HEK293 (cell line): ENCODE measurements at regions not wholly inside any gene's neighbourhood (a gene's known extent, or its start where the extent isn't known, plus 50 kb on each side); places are given as distances from the start of the nearest gene placed in this dataset.
A peak's percentile ranks its signal among the peaks of the same experiment; 100 is the strongest.

Experiments
- CTCF ChIA-PET: fragments of 350-600 bp; formaldehyde crosslinking; extraction: SDS; loops from one replicate; lab custom pipeline; 2021; ENCODE audit warnings: antibody characterized with exemption; lab: Yijun Ruan, JAX
- POLR2A ChIA-PET: fragments of 300-600 bp; formaldehyde crosslinking; extraction: SDS; loops from one replicate; lab custom pipeline; 2020; ENCODE audit warnings: antibody characterized with exemption, inconsistent platforms; lab: Yijun Ruan, JAX
- H3K27ac ChIP-seq: fragments of 200-500 bp; sonication (Bioruptor generic); 2 replicates; pipeline ENCODE4 v1.5.1; 2014; ENCODE audit warnings: low read depth, low read length, control low read depth, inconsistent platforms; ENCODE audit errors: extremely low read depth
- H3K36me3 ChIP-seq, 2 experiments: fragments of 200-500 bp in 1 of 2; sonication (Bioruptor generic) in 1 of 2; 1 replicate in 1 of 2; 2 replicates in 1 of 2; pipeline ENCODE4 v1.5.1; 2014 to 2017; ENCODE audit warnings: inconsistent platforms in 2 of 2, low read length in 2 of 2; ENCODE audit not compliant: control insufficient read depth in 2 of 2, insufficient read depth in 1 of 2
- H3K4me1 ChIP-seq: fragments of 200-500 bp; sonication (Bioruptor generic); 2 replicates; pipeline ENCODE4 v1.5.1; 2014; ENCODE audit warnings: mild to moderate bottlenecking, low read length, inconsistent platforms; ENCODE audit not compliant: control insufficient read depth, insufficient read depth
- H3K4me3 ChIP-seq: 2 replicates; pipeline ENCODE4 v1.5.1; 2011; ENCODE audit warnings: low read depth, mild to moderate bottlenecking, control low read depth, low read length, moderate library complexity
- H3K9me3 ChIP-seq: fragments of 200-500 bp; sonication (Bioruptor generic); 2 replicates; pipeline ENCODE4 v1.5.1; 2014; ENCODE audit warnings: low read depth, low read length, inconsistent platforms; ENCODE audit not compliant: control insufficient read depth, insufficient read depth
- GLIS2 ChIP-seq: fragments of 450-650 bp; formaldehyde crosslinking; IDR thresholded peaks from 2 replicates; pipeline ENCODE4 v1.5.1; 2016; ENCODE audit warnings: missing biosample characterization, missing genetic modification characterization
- MYNN ChIP-seq: fragments of 450-650 bp; formaldehyde crosslinking; IDR thresholded peaks from 2 replicates; pipeline ENCODE4 v1.5.1; 2016; ENCODE audit warnings: missing biosample characterization, missing genetic modification characterization, borderline replicate concordance
- PRDM1 ChIP-seq: fragments of 450-650 bp; formaldehyde crosslinking; IDR thresholded peaks from 2 replicates; pipeline ENCODE4; 2016; ENCODE audit warnings: missing biosample characterization, missing genetic modification characterization
- SCRT1 ChIP-seq: fragments of 450-650 bp; formaldehyde crosslinking; IDR thresholded peaks from 2 replicates; pipeline ENCODE4 v1.5.1; 2016; ENCODE audit warnings: missing biosample characterization, missing genetic modification characterization, borderline replicate concordance
- ZBTB17 ChIP-seq: fragments of 450-650 bp; formaldehyde crosslinking; IDR thresholded peaks from 2 replicates; pipeline ENCODE4 v1.5.1; 2016; ENCODE audit warnings: missing biosample characterization, missing genetic modification characterization
- ZBTB21 ChIP-seq: fragments of 450-650 bp; formaldehyde crosslinking; IDR thresholded peaks from 2 replicates; pipeline ENCODE4 v1.5.1; 2017; ENCODE audit warnings: missing biosample characterization, missing genetic modification characterization
- ZEB2 ChIP-seq: fragments of 450-650 bp; formaldehyde crosslinking; IDR thresholded peaks from 2 replicates; pipeline ENCODE4 v1.5.1; 2016; ENCODE audit warnings: missing biosample characterization, missing genetic modification characterization
- ZFP41 ChIP-seq: fragments of 450-650 bp; formaldehyde crosslinking; IDR thresholded peaks from 2 replicates; pipeline ENCODE4 v1.5.1; 2016; ENCODE audit warnings: missing biosample characterization, missing genetic modification characterization, borderline replicate concordance
- ZFP69B ChIP-seq: fragments of 450-650 bp; formaldehyde crosslinking; IDR thresholded peaks from 2 replicates; pipeline ENCODE4 v1.5.1; 2016; ENCODE audit warnings: missing biosample characterization, missing genetic modification characterization
- ZNF24 ChIP-seq: fragments of 450-650 bp; formaldehyde crosslinking; IDR thresholded peaks from 2 replicates; pipeline ENCODE4 v1.5.1; 2016; ENCODE audit warnings: missing biosample characterization, missing genetic modification characterization
- ZNF394 ChIP-seq: fragments of 450-650 bp; formaldehyde crosslinking; IDR thresholded peaks from 2 replicates; pipeline ENCODE4 v1.5.1; 2016; ENCODE audit warnings: missing biosample characterization, missing genetic modification characterization, mild to moderate bottlenecking, moderate library complexity, borderline replicate concordance
- ZNF426 ChIP-seq: fragments of 450-650 bp; formaldehyde crosslinking; IDR thresholded peaks from 2 replicates; pipeline ENCODE4 v1.5.1; 2017; ENCODE audit warnings: missing biosample characterization, missing genetic modification characterization, mild to moderate bottlenecking, inconsistent platforms, moderate library complexity
- ZNF600 ChIP-seq: fragments of 450-650 bp; formaldehyde crosslinking; IDR thresholded peaks from 2 replicates; pipeline ENCODE4 v1.5.1; 2016; ENCODE audit warnings: missing biosample characterization, missing genetic modification characterization
- ZNF776 ChIP-seq: fragments of 450-650 bp; formaldehyde crosslinking; IDR thresholded peaks from 2 replicates; pipeline ENCODE4 v1.5.0; 2017; ENCODE audit warnings: missing biosample characterization, missing genetic modification characterization, borderline replicate concordance
- ZNF843 ChIP-seq: fragments of 450-650 bp; formaldehyde crosslinking; IDR thresholded peaks from 2 replicates; pipeline ENCODE4 v1.5.1; 2016; ENCODE audit warnings: missing biosample characterization, missing genetic modification characterization
- TF ChIP-seq, protein P1 (sequence below): fragments of 450-650 bp; formaldehyde crosslinking; IDR thresholded peaks from 2 replicates; pipeline ENCODE4 v1.5.1; 2016; ENCODE audit warnings: missing biosample characterization, missing genetic modification characterization
- TF ChIP-seq, protein P2 (sequence below): fragments of 450-650 bp; formaldehyde crosslinking; IDR thresholded peaks from 2 replicates; pipeline ENCODE4 v1.5.1; 2016; ENCODE audit warnings: missing biosample characterization, missing genetic modification characterization, low read depth
- TF ChIP-seq, protein P3 (sequence below): fragments of 450-650 bp; formaldehyde crosslinking; IDR thresholded peaks from 2 replicates; pipeline ENCODE4 v1.5.1; 2016; ENCODE audit warnings: missing biosample characterization, missing genetic modification characterization
- TF ChIP-seq, protein P4 (sequence below): sonication (generic); formaldehyde crosslinking; IDR thresholded peaks from 2 replicates; pipeline ENCODE4 v1.8.1; 2022; ENCODE audit warnings: mild to moderate bottlenecking, moderate library complexity, missing genetic modification reagents
- TF ChIP-seq, protein P5 (sequence below): fragments of 450-650 bp; formaldehyde crosslinking; conservative IDR thresholded peaks from 2 replicates; pipeline ENCODE4 v1.5.1; 2016; ENCODE audit warnings: low read depth, missing biosample characterization, missing genetic modification characterization
- TF ChIP-seq, protein P6 (sequence below): fragments of 450-650 bp; formaldehyde crosslinking; IDR thresholded peaks from 2 replicates; pipeline ENCODE4 v1.5.1; 2016; ENCODE audit warnings: missing biosample characterization, missing genetic modification characterization, low read depth

DNA sequence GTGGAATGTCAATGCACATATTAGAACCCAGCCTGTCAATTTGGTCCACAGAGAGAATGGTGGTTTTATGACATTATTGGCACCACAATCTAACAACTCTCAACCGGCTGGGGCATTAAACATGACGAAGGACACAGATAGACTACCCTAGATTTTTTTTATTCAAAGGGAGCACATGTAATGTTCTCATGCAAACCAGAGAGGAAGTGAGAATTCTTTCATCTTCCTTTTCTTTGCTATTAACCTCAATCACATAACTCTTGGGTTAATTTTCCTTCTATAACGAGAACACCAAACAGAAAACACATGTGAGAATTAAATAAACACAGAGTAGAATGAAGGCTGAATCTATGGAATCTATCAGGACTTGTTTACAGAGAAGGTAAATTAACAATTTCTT lies 94.9 kb upstream of the TNC start (continued):
- TF ChIP-seq GLIS2 (tag by site-specific recombination) (no peak), ZFP41 (tag by site-specific recombination) (no peak)
- TF ChIP-seq, protein P1, sequence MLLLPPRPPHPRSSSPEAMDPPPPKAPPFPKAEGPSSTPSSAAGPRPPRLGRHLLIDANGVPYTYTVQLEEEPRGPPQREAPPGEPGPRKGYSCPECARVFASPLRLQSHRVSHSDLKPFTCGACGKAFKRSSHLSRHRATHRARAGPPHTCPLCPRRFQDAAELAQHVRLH (tag by site-specific recombination): no peak
- TF ChIP-seq, protein P2, sequence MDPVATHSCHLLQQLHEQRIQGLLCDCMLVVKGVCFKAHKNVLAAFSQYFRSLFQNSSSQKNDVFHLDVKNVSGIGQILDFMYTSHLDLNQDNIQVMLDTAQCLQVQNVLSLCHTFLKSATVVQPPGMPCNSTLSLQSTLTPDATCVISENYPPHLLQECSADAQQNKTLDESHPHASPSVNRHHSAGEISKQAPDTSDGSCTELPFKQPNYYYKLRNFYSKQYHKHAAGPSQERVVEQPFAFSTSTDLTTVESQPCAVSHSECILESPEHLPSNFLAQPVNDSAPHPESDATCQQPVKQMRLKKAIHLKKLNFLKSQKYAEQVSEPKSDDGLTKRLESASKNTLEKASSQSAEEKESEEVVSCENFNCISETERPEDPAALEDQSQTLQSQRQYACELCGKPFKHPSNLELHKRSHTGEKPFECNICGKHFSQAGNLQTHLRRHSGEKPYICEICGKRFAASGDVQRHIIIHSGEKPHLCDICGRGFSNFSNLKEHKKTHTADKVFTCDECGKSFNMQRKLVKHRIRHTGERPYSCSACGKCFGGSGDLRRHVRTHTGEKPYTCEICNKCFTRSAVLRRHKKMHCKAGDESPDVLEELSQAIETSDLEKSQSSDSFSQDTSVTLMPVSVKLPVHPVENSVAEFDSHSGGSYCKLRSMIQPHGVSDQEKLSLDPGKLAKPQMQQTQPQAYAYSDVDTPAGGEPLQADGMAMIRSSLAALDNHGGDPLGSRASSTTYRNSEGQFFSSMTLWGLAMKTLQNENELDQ: no peak
- TF ChIP-seq, protein P3, sequence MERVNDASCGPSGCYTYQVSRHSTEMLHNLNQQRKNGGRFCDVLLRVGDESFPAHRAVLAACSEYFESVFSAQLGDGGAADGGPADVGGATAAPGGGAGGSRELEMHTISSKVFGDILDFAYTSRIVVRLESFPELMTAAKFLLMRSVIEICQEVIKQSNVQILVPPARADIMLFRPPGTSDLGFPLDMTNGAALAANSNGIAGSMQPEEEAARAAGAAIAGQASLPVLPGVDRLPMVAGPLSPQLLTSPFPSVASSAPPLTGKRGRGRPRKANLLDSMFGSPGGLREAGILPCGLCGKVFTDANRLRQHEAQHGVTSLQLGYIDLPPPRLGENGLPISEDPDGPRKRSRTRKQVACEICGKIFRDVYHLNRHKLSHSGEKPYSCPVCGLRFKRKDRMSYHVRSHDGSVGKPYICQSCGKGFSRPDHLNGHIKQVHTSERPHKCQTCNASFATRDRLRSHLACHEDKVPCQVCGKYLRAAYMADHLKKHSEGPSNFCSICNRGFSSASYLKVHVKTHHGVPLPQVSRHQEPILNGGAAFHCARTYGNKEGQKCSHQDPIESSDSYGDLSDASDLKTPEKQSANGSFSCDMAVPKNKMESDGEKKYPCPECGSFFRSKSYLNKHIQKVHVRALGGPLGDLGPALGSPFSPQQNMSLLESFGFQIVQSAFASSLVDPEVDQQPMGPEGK (tag by site-specific recombination): no peak

DNA sequence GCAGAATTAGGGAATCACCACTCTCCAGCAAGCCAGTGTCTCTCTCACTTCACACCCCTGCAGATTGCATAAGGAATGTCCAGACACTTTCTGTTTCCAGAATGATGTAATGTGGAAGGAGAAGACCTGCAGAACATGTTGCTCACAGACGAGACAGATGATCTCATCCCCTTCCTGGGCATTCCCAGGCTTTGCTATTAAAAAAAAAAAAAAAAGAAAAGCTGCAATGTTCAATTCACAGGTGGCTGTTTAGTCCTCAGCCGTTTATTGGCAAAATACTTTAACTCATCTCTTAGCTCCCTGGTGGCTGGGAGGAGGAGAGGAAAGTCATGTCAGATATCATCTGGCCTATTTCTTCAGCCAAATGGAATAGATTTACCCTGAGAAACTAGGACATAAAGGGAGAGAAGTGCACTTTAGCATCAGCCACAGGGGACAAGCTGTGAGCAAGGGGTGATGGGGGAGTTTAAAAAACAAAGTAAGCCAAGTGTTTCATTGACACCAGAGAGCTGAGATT lies 95.9 kb upstream of the TNC start:
- POLR2A ChIA-PET: interaction anchor here (0.6 to 1.9 kb wide), 6 partner anchors 77 to 1949 kb away, joined by 3 to 7 read pairs (median 6); partner anchors contain the start of gene TNC
- CTCF ChIA-PET: interaction anchor here (1.1 kb wide), 3 partner anchors 20 to 311 kb away, joined by 3 read pairs; no protein-coding TSS in a partner anchor
- Histone ChIP-seq H3K27ac (no peak overlapping the region), H3K4me3 (no peak overlapping the region), H3K36me3 (no peaks in the 10 kb centered on the region), H3K9me3 (no peaks in the 10 kb centered on the region), H3K4me1 (no peaks in the 10 kb centered on the region; the same call in 1 of the 2 replicates)
- peak; percentile 72 for TF ChIP-seq ZBTB21
- TF ChIP-seq, protein P4, sequence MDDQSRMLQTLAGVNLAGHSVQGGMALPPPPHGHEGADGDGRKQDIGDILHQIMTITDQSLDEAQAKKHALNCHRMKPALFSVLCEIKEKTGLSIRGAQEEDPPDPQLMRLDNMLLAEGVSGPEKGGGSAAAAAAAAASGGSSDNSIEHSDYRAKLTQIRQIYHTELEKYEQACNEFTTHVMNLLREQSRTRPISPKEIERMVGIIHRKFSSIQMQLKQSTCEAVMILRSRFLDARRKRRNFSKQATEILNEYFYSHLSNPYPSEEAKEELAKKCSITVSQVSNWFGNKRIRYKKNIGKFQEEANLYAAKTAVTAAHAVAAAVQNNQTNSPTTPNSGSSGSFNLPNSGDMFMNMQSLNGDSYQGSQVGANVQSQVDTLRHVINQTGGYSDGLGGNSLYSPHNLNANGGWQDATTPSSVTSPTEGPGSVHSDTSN (CRISPR knock-in tag): no peak
- TF ChIP-seq, protein P5, sequence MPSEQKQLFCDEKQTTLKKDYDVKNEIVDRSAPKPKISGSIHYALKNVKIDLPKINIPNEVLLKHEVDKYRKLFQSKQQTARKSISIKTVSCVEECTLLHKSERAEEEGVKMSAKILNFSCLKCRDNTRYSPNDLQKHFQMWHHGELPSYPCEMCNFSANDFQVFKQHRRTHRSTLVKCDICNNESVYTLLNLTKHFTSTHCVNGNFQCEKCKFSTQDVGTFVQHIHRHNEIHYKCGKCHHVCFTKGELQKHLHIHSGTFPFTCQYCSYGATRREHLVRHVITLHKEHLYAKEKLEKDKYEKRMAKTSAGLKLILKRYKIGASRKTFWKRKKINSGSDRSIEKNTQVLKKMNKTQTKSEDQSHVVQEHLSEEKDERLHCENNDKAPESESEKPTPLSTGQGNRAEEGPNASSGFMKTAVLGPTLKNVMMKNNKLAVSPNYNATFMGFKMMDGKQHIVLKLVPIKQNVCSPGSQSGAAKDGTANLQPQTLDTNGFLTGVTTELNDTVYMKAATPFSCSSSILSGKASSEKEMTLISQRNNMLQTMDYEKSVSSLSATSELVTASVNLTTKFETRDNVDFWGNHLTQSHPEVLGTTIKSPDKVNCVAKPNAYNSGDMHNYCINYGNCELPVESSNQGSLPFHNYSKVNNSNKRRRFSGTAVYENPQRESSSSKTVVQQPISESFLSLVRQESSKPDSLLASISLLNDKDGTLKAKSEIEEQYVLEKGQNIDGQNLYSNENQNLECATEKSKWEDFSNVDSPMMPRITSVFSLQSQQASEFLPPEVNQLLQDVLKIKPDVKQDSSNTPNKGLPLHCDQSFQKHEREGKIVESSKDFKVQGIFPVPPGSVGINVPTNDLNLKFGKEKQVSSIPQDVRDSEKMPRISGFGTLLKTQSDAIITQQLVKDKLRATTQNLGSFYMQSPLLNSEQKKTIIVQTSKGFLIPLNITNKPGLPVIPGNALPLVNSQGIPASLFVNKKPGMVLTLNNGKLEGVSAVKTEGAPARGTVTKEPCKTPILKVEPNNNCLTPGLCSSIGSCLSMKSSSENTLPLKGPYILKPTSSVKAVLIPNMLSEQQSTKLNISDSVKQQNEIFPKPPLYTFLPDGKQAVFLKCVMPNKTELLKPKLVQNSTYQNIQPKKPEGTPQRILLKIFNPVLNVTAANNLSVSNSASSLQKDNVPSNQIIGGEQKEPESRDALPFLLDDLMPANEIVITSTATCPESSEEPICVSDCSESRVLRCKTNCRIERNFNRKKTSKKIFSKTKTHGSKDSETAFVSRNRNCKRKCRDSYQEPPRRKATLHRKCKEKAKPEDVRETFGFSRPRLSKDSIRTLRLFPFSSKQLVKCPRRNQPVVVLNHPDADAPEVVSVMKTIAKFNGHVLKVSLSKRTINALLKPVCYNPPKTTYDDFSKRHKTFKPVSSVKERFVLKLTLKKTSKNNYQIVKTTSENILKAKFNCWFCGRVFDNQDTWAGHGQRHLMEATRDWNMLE: peak; percentile 21; the same call in 1 of the 2 replicates
- peak; percentile 82 for TF ChIP-seq PRDM1
- peak; percentile 69 for TF ChIP-seq ZEB2
- TF ChIP-seq ZNF600 (tag by site-specific recombination): peak; percentile 73; the same call in 1 of the 2 replicates
- peak; percentile 77 for TF ChIP-seq SCRT1 (tag by site-specific recombination)
- no peak for TF ChIP-seq ZNF776 (tag by site-specific recombination)
- peak; percentile 31; the same call in 1 of the 2 replicates for TF ChIP-seq ZBTB17 (tag by site-specific recombination)
- TF ChIP-seq ZNF24 (tag by site-specific recombination): peak; percentile 52; the same call in 1 of the 2 replicates
- no peak for TF ChIP-seq ZFP69B (tag by site-specific recombination)
- peak; percentile 43; the same call in 1 of the 2 replicates for TF ChIP-seq ZNF394
- TF ChIP-seq ZNF426 (tag by site-specific recombination): no peak
- TF ChIP-seq, protein P6, sequence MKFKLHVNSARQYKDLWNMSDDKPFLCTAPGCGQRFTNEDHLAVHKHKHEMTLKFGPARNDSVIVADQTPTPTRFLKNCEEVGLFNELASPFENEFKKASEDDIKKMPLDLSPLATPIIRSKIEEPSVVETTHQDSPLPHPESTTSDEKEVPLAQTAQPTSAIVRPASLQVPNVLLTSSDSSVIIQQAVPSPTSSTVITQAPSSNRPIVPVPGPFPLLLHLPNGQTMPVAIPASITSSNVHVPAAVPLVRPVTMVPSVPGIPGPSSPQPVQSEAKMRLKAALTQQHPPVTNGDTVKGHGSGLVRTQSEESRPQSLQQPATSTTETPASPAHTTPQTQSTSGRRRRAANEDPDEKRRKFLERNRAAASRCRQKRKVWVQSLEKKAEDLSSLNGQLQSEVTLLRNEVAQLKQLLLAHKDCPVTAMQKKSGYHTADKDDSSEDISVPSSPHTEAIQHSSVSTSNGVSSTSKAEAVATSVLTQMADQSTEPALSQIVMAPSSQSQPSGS (tag by site-specific recombination): peak; percentile 94
- no peak for TF ChIP-seq MYNN
- TF ChIP-seq ZNF843 (tag by site-specific recombination): 0 out of 2 replicates have a peak, but pooled peaks have one; percentile 28
